PC-9 (cell line): ENCODE measurements at regions not wholly inside any gene's neighbourhood (a gene's known extent, or its start where the extent isn't known, plus 50 kb on each side); places are given as distances from the start of the nearest gene placed in this dataset.
"Not testable (repeated sequence)": the region's sequence is repeated elsewhere in the genome, so short reads cannot be mapped to it uniquely, and the experiment has no call there.

Source experiments
- BruUV-seq: library from RNA; stranded (reverse); fragments of 400-500 nt; replicated peaks from 2 replicates; lab custom pipeline; 2021; lab: Mats Ljungman, UMichigan
- CTCF ChIA-PET: fragments of 300-600 bp; sonication (Branson Sonifier 250); formaldehyde crosslinking; loops from one replicate; lab custom pipeline; 2022; ENCODE audit warnings: antibody characterized with exemption; lab: Charles Lee
- POLR2A ChIA-PET: fragments of 300-600 bp; sonication (Branson Sonifier 250); formaldehyde crosslinking; loops from one replicate; lab custom pipeline; 2022; ENCODE audit warnings: antibody characterized with exemption; ENCODE audit not compliant: unreplicated experiment; lab: Charles Lee
- DNase-seq, 2 experiments: peaks; one replicate each; pipeline versions ENCODE4 v3.0.0 to v3.0.0-alpha.2; 2015 to 2022; ENCODE audit warnings: mixed read lengths in 1 of 2
- H2AFZ ChIP-seq: fragments of 200-600 bp; sonication (generic); 2 replicates; pipeline ENCODE4 v1.8.1; 2017; ENCODE audit warnings: antibody characterized with exemption
- H3F3A ChIP-seq: fragments of 200-600 bp; sonication (generic); 2 replicates; pipeline ENCODE4 v1.8.1; 2017; ENCODE audit warnings: antibody characterized with exemption, mild to moderate bottlenecking, low read depth; ENCODE audit not compliant: insufficient read depth
- H3K27ac ChIP-seq: fragments of 200-600 bp; sonication (generic); 2 replicates; pipeline ENCODE4 v1.6.1; 2016; ENCODE audit warnings: mixed run types
- H3K27me3 ChIP-seq: fragments of 200-600 bp; sonication (generic); 2 replicates; pipeline ENCODE4 v1.6.1; 2016; ENCODE audit warnings: low read depth, mixed run types; ENCODE audit not compliant: insufficient read depth
- H3K36me3 ChIP-seq: fragments of 200-600 bp; sonication (generic); 2 replicates; pipeline ENCODE4 v1.6.1; 2016; ENCODE audit warnings: low read depth, mixed run types
- H3K4me1 ChIP-seq: fragments of 200-600 bp; sonication (generic); replicated peaks from 2 replicates; pipeline ENCODE4 v1.6.1; 2016; ENCODE audit warnings: mixed run types; ENCODE audit not compliant: insufficient read depth
- H3K4me2 ChIP-seq: fragments of 200-600 bp; sonication (generic); 2 replicates; pipeline ENCODE4 v1.6.1; 2017; ENCODE audit warnings: mixed run types
- H3K4me3 ChIP-seq: fragments of 200-600 bp; sonication (generic); 2 replicates; pipeline ENCODE4 v1.6.1; 2016; ENCODE audit warnings: mixed run types
- H3K79me2 ChIP-seq: fragments of 200-600 bp; sonication (generic); 2 replicates; pipeline ENCODE4 v1.6.1; 2017; ENCODE audit warnings: low read depth, mixed run types
- H3K9me2 ChIP-seq: fragments of 200-600 bp; sonication (generic); 2 replicates; pipeline ENCODE4 v1.8.1; 2017; ENCODE audit warnings: mild to moderate bottlenecking; ENCODE audit not compliant: insufficient read depth
- H3K9me3 ChIP-seq: fragments of 200-600 bp; sonication (generic); 2 replicates; pipeline ENCODE4 v1.8.1; 2016; ENCODE audit warnings: low read depth; ENCODE audit not compliant: insufficient read depth
- H4K20me1 ChIP-seq: fragments of 200-600 bp; sonication (generic); 2 replicates; pipeline ENCODE4 v1.8.1; 2017; ENCODE audit not compliant: insufficient read depth
- EZH2 ChIP-seq: fragments of 200-600 bp; sonication (generic); IDR thresholded peaks from 2 replicates; pipeline ENCODE4 v1.8.0; 2017; ENCODE audit warnings: antibody characterized with exemption, low read depth
- intact Hi-C: fragments of 100-400 bp; cut with micrococcal nuclease; formaldehyde crosslinking; loops from one replicate; pipeline ENCODE4 v1.10.0; 2022; ENCODE audit not compliant: unreplicated experiment
- TF ChIP-seq, protein P1 (sequence below): fragments of 200-600 bp; sonication (generic); conservative IDR thresholded peaks from 2 replicates; pipeline ENCODE4 v1.6.1; 2017; ENCODE audit warnings: mixed run types, antibody characterized with exemption, mild to moderate bottlenecking, moderate library complexity

DNA sequence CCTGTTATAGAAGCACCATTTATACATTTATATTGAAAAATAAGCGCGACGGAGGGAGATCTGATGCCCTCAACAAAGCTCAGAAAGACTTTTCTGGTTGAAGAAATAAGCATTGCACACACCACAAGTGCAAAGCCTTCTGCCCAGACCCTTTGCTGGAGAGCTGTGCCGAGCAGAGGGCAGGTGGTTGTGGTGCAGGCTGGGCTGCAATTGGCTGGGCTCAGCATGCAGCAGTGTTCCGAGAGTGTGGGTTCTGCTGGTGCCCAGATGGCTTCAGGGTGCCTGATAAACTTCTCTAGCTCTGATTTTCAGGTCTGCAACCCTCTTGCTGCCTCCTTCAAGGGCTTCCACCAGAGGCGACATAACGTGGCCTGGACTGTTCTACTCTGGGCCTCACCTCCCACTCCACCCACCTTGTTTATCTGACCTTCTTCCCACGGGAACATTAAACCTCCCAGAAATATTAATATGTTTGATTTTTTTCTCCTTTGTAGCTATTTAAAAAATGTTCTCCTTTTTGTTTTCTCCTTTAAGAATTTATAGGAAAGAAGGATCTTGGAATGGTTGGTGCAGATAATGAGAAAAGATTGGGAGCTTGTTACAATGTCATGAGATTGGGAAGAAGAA, 113.6 kb upstream of the ITGA6 start:
- intact Hi-C loops, result no loop called here
- ChIA-PET POLR2A (interaction anchor here (0.7 kb wide), 1 partner anchor 17 kb away, joined by 3 read pairs; no protein-coding TSS in a partner anchor), CTCF (no interaction called here)
- no TSS peak for BruUV-seq
- no peaks in the 10 kb centered on the region for H3K36me3 ChIP-seq
- no peak overlapping the region for H2AFZ ChIP-seq
- H4K20me1 ChIP-seq, result no peaks in the 10 kb centered on the region
- H3K9me3 ChIP-seq, result no peaks in the 10 kb centered on the region
- H3K9me2 ChIP-seq, result no peaks in the 10 kb centered on the region; the same call in 1 of the 2 replicates
- TF ChIP-seq EZH2, result no peak
- TF ChIP-seq, protein P1, sequence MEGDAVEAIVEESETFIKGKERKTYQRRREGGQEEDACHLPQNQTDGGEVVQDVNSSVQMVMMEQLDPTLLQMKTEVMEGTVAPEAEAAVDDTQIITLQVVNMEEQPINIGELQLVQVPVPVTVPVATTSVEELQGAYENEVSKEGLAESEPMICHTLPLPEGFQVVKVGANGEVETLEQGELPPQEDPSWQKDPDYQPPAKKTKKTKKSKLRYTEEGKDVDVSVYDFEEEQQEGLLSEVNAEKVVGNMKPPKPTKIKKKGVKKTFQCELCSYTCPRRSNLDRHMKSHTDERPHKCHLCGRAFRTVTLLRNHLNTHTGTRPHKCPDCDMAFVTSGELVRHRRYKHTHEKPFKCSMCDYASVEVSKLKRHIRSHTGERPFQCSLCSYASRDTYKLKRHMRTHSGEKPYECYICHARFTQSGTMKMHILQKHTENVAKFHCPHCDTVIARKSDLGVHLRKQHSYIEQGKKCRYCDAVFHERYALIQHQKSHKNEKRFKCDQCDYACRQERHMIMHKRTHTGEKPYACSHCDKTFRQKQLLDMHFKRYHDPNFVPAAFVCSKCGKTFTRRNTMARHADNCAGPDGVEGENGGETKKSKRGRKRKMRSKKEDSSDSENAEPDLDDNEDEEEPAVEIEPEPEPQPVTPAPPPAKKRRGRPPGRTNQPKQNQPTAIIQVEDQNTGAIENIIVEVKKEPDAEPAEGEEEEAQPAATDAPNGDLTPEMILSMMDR, result no peak
- no peaks in the 10 kb centered on the region for H3F3A ChIP-seq
- H3K4me2 ChIP-seq, result no peak overlapping the region
- H3K79me2 ChIP-seq, result no peaks in the 10 kb centered on the region
- no peak for DNase-seq
- no peak overlapping the region for H3K4me3 ChIP-seq
- H3K27me3 ChIP-seq, result no peaks in the 10 kb centered on the region
- H3K4me1 ChIP-seq, result no peaks in the 10 kb centered on the region
- no peak overlapping the region for H3K27ac ChIP-seq

DNA sequence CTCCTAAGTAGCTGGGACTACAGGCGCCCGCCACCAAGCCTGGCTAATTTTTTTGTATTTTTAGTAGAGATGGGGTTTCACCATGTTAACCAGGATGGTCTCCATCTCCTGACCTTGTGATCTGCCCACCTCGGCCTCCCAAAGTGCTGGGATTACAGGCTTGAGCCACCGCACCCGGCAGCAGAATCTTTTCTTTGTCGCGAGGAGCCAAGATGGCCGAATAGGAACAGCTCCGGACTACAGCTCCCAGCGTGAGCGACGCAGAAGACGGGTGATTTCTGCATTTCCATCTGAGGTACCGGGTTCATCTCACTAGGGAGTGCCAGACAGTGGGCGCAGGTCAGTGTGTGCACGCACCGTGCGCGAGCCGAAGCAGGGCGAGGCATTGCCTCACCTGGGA, 112.3 kb upstream of the ITGA6 start:
- H3K27ac ChIP-seq, BruUV-seq, H3K9me2 ChIP-seq, CTCF ChIA-PET, H3K79me2 ChIP-seq, H3K4me3 ChIP-seq, H3K36me3 ChIP-seq, H4K20me1 ChIP-seq, DNase-seq, POLR2A ChIA-PET, H3K4me1 ChIP-seq, H3F3A ChIP-seq, H3K27me3 ChIP-seq, H3K9me3 ChIP-seq, H3K4me2 ChIP-seq, H2AFZ ChIP-seq, intact Hi-C loops: not testable (repeated sequence)

DNA sequence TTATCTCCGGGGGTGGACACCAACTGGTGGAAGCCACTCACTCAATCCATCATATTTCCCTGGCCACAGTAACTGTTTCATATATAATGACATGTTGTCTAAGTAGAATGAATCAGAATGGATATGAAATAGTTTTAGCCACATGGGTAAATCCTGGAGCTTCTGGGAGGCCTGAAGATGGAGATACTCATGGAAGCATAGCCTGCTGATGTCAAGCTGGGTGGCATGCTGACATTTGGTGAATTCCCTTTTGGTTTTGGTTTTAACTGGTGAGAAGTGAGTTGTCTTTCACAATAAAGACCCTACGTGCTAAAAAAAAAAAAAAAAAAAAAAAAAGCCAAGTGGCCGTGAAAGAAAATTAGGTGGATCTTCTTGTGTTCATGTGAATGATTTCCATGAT, 105.3 kb upstream of the ITGA6 start:
- CTCF ChIA-PET, result interaction anchor here (0.7 kb wide), 1 partner anchor 141 kb away, joined by 6 read pairs; no protein-coding TSS in a partner anchor
- no peak overlapping the region for H2AFZ ChIP-seq
- no TSS peak for BruUV-seq
- no peaks in the 10 kb centered on the region for H3K36me3 ChIP-seq
- 0 out of 2 replicates have a peak, but pooled peaks cover 10% of the 10 kb centered on the region for H3K4me1 ChIP-seq
- H3K4me3 ChIP-seq, result no peak overlapping the region
- POLR2A ChIA-PET, result no interaction called here
- no peak overlapping the region for H3K4me2 ChIP-seq
- intact Hi-C loops, result no loop called here
- TF ChIP-seq, protein P1, result no peak
- TF ChIP-seq EZH2, result no peak
- no peaks in the 10 kb centered on the region for H3K9me2 ChIP-seq
- no peak for DNase-seq
- no peaks in the 10 kb centered on the region for H3K79me2 ChIP-seq
- H3K9me3 ChIP-seq, result no peaks in the 10 kb centered on the region
- no peak overlapping the region for H3K27ac ChIP-seq
- H3F3A ChIP-seq, result 0 out of 2 replicates have a peak, but pooled peaks cover 3% of the 10 kb centered on the region
- H4K20me1 ChIP-seq, result no peaks in the 10 kb centered on the region
- H3K27me3 ChIP-seq, result no peaks in the 10 kb centered on the region

DNA sequence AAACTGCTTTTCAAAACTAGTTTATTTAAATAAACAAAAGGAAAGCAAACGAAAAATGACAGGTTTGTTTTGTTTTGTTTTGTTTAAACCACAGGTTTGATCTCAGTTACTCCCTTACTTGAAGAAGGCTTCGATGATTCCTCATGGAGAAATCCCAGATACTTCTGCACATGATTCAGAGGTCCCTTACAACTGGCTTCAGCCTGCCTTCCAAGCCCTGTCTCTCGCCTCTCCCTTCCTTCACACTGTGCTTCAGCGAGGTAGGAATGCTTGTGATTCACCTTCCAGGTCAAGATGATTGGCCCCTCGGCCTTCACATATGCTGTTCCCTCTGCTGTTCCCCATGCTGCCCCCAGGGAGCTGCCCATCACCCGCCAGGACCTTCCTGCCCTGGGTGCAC, 104.1 kb upstream of the ITGA6 start:
- no peaks in the 10 kb centered on the region for H4K20me1 ChIP-seq

More for the DNA sequence above, 104.1 kb upstream of the ITGA6 start:
- no peak overlapping the region for H2AFZ ChIP-seq
- no peaks in the 10 kb centered on the region for H3K9me2 ChIP-seq
- H3K27me3 ChIP-seq, result no peaks in the 10 kb centered on the region
- POLR2A ChIA-PET, result no interaction called here
- H3F3A ChIP-seq, result 0 out of 2 replicates have a peak, but pooled peaks cover 3% of the 10 kb centered on the region
- H3K27ac ChIP-seq, result no peak overlapping the region
- no peak overlapping the region for H3K4me2 ChIP-seq
- intact Hi-C loops, result no loop called here
- H3K4me1 ChIP-seq, result 0 out of 2 replicates have a peak, but pooled peaks cover 10% of the 10 kb centered on the region
- BruUV-seq, result no TSS peak
- no peaks in the 10 kb centered on the region for H3K9me3 ChIP-seq
- H3K79me2 ChIP-seq, result no peaks in the 10 kb centered on the region
- no peak for DNase-seq
- CTCF ChIA-PET, result no interaction called here
- TF ChIP-seq EZH2, result no peak
- TF ChIP-seq, protein P1, result no peak
- H3K36me3 ChIP-seq, result no peaks in the 10 kb centered on the region
- H3K4me3 ChIP-seq, result no peak overlapping the region
